ENCODE measurements at regions not wholly inside any gene's neighbourhood (a gene's known extent, or its start where the extent isn't known, plus 50 kb on each side); places are given as distances from the start of the nearest gene placed in this dataset.

- no peak for TF ChIP-seq CTCF (IDR thresholded peaks at IDR 0.05; ENCODE audit: low read depth, low read length)
- TF ChIP-seq EZH2phosphoT487 (IDR thresholded peaks at IDR 0.05; ENCODE audit: low read depth) = no peak
Observed at GRCh38 chr12:98437166-98437565, 78.2 kb upstream of the TMPO start.

Data from OCI-LY3 (cell line).